SU-DHL-6 (cell line): ENCODE measurements at regions not wholly inside any gene's neighbourhood (a gene's known extent, or its start where the extent isn't known, plus 50 kb on each side); places are given as distances from the start of the nearest gene placed in this dataset.

Experiments used
- H2AFZ ChIP-seq: fragments of 200-600 bp; sonication (generic); 2 replicates; pipeline ENCODE4 v1.6.1; 2014; ENCODE audit warnings: low read depth, mild to moderate bottlenecking, moderate library complexity, mixed read lengths, antibody characterized with exemption, low read length; ENCODE audit not compliant: severe bottlenecking
- H3F3A ChIP-seq: fragments of 200-600 bp; shearing (Covaris generic); 2 replicates; pipeline ENCODE4 v1.6.0; 2016; ENCODE audit warnings: antibody characterized with exemption, mild to moderate bottlenecking; ENCODE audit not compliant: insufficient read depth
- H3K27ac ChIP-seq: fragments of 200-600 bp; sonication (generic); 2 replicates; pipeline ENCODE4 v1.5.1; 2016; ENCODE audit warnings: low read depth, mild to moderate bottlenecking, low read length, moderate library complexity, mixed read lengths
- H3K27me3 ChIP-seq: fragments of 200-600 bp; sonication (generic), shearing (Covaris generic); 2 replicates; pipeline ENCODE4 v1.6.0; 2014; ENCODE audit warnings: mild to moderate bottlenecking, low read length
- H3K36me3 ChIP-seq: fragments of 200-600 bp; sonication (generic); 2 replicates; pipeline ENCODE4 v1.6.1; 2014; ENCODE audit warnings: mild to moderate bottlenecking, low read length, mixed read lengths
- H3K4me2 ChIP-seq: fragments of 300-600, 200-600 bp; shearing (Covaris generic), sonication (generic); 2 replicates; pipeline ENCODE4 v1.6.0; 2014; ENCODE audit warnings: low read length, low read depth, mild to moderate bottlenecking; ENCODE audit not compliant: poor library complexity, severe bottlenecking
- H3K4me3 ChIP-seq: fragments of 200-600 bp; sonication (generic); 2 replicates; pipeline ENCODE4 v1.5.1; 2014; ENCODE audit warnings: antibody characterized with exemption, low read length, mild to moderate bottlenecking, mixed read lengths; ENCODE audit not compliant: insufficient read depth, poor library complexity, severe bottlenecking
- H3K79me2 ChIP-seq: fragments of 200-600 bp; sonication (generic); 2 replicates; pipeline ENCODE4 v1.6.1; 2014; ENCODE audit warnings: mild to moderate bottlenecking, low read length, moderate library complexity; ENCODE audit not compliant: insufficient read depth
- H3K9ac ChIP-seq: fragments of 200-600 bp; sonication (generic); 2 replicates; pipeline ENCODE4 v1.7.0; 2014; ENCODE audit warnings: mild to moderate bottlenecking, low read length
- H3K9me2 ChIP-seq: fragments of 200-600 bp; sonication (generic); replicated peaks from 2 replicates; pipeline ENCODE4 v1.6.1; 2014; ENCODE audit warnings: low read length; ENCODE audit not compliant: insufficient read depth
- H3K9me3 ChIP-seq: fragments of 200-600 bp; sonication (generic); 2 replicates; pipeline ENCODE4 v1.6.1; 2014; ENCODE audit warnings: low read length, mixed read lengths; ENCODE audit not compliant: insufficient read depth
- H4K20me1 ChIP-seq: fragments of 200-600 bp; sonication (generic); 2 replicates; pipeline ENCODE4 v1.6.1; 2014; ENCODE audit warnings: low read depth, mild to moderate bottlenecking, antibody characterized with exemption, low read length, moderate library complexity, mixed read lengths
- EZH2phosphoT487 ChIP-seq: fragments of 200-600 bp; sonication (generic), shearing (Covaris generic); conservative IDR thresholded peaks from 2 replicates; pipeline ENCODE4 v1.6.1; 2018; ENCODE audit warnings: mild to moderate bottlenecking, antibody characterized with exemption, low read length, moderate library complexity, mixed read lengths
- TF ChIP-seq, protein P1 (sequence below): fragments of 200-600 bp; sonication (generic); IDR thresholded peaks from one replicate; pipeline ENCODE4 v1.5.1; 2017; ENCODE audit warnings: antibody characterized with exemption, mild to moderate bottlenecking, low read length, moderate library complexity; ENCODE audit not compliant: insufficient read depth, poor library complexity, severe bottlenecking

DNA sequence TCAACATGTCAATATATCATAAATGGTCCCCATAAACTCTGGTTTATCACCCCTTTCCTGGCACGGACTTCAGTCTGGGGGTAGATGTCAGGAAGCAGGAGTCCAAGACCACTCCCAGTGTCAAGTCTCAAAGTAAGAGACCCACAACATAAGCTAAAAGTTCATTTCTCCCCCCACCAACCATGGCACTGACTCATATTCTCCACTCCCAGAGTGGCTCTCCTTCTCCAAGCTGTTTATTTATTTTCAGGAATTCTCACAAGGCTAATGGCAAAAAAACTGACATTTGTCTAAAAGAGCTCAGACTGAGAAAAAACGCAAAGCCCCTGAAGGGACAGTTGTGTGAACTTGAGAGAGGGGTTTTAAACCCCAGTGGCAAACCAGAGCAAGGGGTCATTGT is 217.0 kb downstream of the RAB28 start:
- Histone ChIP-seq H3K27me3 (no peaks in the 10 kb centered on the region), H2AFZ (no peak overlapping the region), H3K4me2 (no peak overlapping the region), H3K4me3 (no peak overlapping the region), H3K79me2 (no peaks in the 10 kb centered on the region), H3K9me2 (no peaks in the 10 kb centered on the region), H3K9me3 (no peaks in the 10 kb centered on the region), H3F3A (no peaks in the 10 kb centered on the region), H3K9ac (no peak overlapping the region), H3K27ac (no peak overlapping the region), H4K20me1 (no peaks in the 10 kb centered on the region), H3K36me3 (no peaks in the 10 kb centered on the region)
- TF ChIP-seq EZH2phosphoT487 = no peak
- TF ChIP-seq, protein P1, sequence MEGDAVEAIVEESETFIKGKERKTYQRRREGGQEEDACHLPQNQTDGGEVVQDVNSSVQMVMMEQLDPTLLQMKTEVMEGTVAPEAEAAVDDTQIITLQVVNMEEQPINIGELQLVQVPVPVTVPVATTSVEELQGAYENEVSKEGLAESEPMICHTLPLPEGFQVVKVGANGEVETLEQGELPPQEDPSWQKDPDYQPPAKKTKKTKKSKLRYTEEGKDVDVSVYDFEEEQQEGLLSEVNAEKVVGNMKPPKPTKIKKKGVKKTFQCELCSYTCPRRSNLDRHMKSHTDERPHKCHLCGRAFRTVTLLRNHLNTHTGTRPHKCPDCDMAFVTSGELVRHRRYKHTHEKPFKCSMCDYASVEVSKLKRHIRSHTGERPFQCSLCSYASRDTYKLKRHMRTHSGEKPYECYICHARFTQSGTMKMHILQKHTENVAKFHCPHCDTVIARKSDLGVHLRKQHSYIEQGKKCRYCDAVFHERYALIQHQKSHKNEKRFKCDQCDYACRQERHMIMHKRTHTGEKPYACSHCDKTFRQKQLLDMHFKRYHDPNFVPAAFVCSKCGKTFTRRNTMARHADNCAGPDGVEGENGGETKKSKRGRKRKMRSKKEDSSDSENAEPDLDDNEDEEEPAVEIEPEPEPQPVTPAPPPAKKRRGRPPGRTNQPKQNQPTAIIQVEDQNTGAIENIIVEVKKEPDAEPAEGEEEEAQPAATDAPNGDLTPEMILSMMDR = no peak

GRCh38 chr4:13266687-13267086 is 217.5 kb downstream of the RAB28 start:
- Histone ChIP-seq H3K4me3 (no peak overlapping the region), H4K20me1 (no peaks in the 10 kb centered on the region), H3F3A (no peaks in the 10 kb centered on the region), H3K36me3 (no peaks in the 10 kb centered on the region), H3K9ac (no peak overlapping the region), H3K9me2 (no peaks in the 10 kb centered on the region), H3K79me2 (no peaks in the 10 kb centered on the region), H3K27me3 (no peaks in the 10 kb centered on the region), H3K9me3 (no peaks in the 10 kb centered on the region), H3K4me2 (no peak overlapping the region), H3K27ac (no peak overlapping the region), H2AFZ (no peak overlapping the region)
- TF ChIP-seq, protein P1 = no peak

GRCh38 chr4:13263967-13264525 is 220.1 kb downstream of the RAB28 start:
- TF ChIP-seq, protein P1 = no peak
- TF ChIP-seq EZH2phosphoT487 = no peak
- Histone ChIP-seq H2AFZ (no peak overlapping the region), H4K20me1 (no peaks in the 10 kb centered on the region), H3K27me3 (no peaks in the 10 kb centered on the region), H3K9ac (no peak overlapping the region), H3K27ac (no peak overlapping the region), H3F3A (no peaks in the 10 kb centered on the region), H3K9me3 (no peaks in the 10 kb centered on the region), H3K79me2 (no peaks in the 10 kb centered on the region), H3K36me3 (no peaks in the 10 kb centered on the region), H3K9me2 (no peaks in the 10 kb centered on the region), H3K4me2 (no peak overlapping the region), H3K4me3 (no peak overlapping the region)

- H3F3A ChIP-seq = no peaks in the 10 kb centered on the region
- no peaks in the 10 kb centered on the region for H4K20me1 ChIP-seq
- H3K27ac ChIP-seq = no peak overlapping the region
- H3K4me2 ChIP-seq = no peak overlapping the region
- H3K79me2 ChIP-seq = no peaks in the 10 kb centered on the region
- H2AFZ ChIP-seq = no peak overlapping the region
- no peaks in the 10 kb centered on the region for H3K36me3 ChIP-seq
- H3K9ac ChIP-seq = no peak overlapping the region
- H3K9me3 ChIP-seq = no peaks in the 10 kb centered on the region
- no peak for TF ChIP-seq EZH2phosphoT487
- TF ChIP-seq, protein P1 = no peak
- no peaks in the 10 kb centered on the region for H3K9me2 ChIP-seq
- no peak overlapping the region for H3K4me3 ChIP-seq
- H3K27me3 ChIP-seq = no peaks in the 10 kb centered on the region
Measured at GRCh38 chr4:13262816-13263215, 221.3 kb downstream of the RAB28 start.
